ENCODE measurements at regions not wholly inside any gene's neighbourhood (a gene's known extent, or its start where the extent isn't known, plus 50 kb on each side); places are given as distances from the start of the nearest gene placed in this dataset.
A peak's percentile ranks its signal among the peaks of the same experiment; 100 is the strongest.

DNA sequence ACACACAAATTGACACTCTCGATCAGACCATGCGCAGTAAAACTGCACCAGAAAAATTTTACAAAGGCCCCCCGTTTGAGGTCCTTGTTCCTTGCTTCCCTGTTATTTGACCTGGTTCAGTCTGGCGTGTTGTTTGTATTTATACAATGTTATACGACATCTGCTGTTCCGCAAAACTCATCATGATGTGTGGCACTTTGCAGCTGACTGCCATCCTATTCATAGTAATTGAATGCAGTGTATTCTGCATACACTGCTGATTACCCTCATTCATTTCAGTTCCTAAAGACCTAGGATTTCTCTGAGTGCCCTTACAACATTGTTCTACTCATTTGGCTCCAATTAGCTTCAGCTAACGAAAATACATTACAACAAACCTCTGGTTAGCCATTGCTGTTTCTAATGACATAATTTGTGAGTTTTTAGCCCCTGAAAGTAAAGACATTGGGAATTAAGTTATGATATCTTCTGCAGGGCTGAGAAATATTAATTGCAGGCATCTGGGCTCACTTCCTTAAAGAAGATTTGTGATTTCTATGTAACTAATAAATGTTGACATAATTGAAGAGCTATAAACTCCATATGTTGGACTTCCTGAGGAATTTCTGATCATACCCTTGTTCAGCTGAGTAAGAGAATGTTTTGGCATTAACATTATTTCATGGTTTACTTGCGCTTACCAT, 75.7 kb downstream of the C3orf38 start:
- DNase-seq (ENCODE audit: low read depth): no peak
- H3K4me3 ChIP-seq (ENCODE audit: low read depth, low read length): no peak overlapping the region
- TF ChIP-seq CTCF (conservative IDR thresholded peaks at IDR 0.05; ENCODE audit: low read depth, low read length): no peak

GRCh38 chr3:88226910-88227309, 77.2 kb downstream of the C3orf38 start:
- DNase-seq (ENCODE audit: low read depth): no peak
- H3K4me3 ChIP-seq (ENCODE audit: low read depth, low read length): no peak overlapping the region
- no peak for TF ChIP-seq CTCF (conservative IDR thresholded peaks at IDR 0.05; ENCODE audit: low read depth, low read length)

- DNase-seq (ENCODE audit: low read depth): no peak
- TF ChIP-seq CTCF (conservative IDR thresholded peaks at IDR 0.05; ENCODE audit: low read depth, low read length): no peak
- no peak overlapping the region for H3K4me3 ChIP-seq (ENCODE audit: low read depth, low read length)
Observed at GRCh38 chr3:88230638-88231037, 80.9 kb downstream of the C3orf38 start.

- DNase-seq (ENCODE audit: low read depth): peak; percentile 26
- no peak overlapping the region for H3K4me3 ChIP-seq (ENCODE audit: low read depth, low read length)
- TF ChIP-seq CTCF (conservative IDR thresholded peaks at IDR 0.05; ENCODE audit: low read depth, low read length): no peak
Observed at GRCh38 chr3:88231207-88231606, 81.4 kb downstream of the C3orf38 start.

DNA sequence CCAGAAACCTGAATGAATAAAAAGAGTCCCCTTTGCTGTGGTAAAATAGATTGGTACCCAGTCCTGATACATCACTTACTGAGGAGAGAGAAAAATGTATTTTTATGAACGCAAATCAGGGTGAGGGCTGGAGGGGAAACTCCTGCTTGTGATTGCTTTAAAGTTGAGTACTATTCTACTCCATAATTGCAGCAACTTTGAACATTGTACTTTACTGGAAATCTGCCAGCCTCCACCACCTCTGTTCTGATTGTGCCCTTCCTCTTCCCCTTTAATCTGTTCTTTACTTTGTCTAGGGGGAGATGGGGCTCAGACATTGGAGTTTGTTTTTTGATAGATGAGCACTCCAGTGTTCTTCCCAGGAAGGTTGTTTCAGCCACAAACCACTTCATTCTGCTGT, 81.9 kb downstream of the C3orf38 start:
- TF ChIP-seq CTCF (conservative IDR thresholded peaks at IDR 0.05; ENCODE audit: low read depth, low read length): no peak
- no peak overlapping the region for H3K4me3 ChIP-seq (ENCODE audit: low read depth, low read length)
- no peak for DNase-seq (ENCODE audit: low read depth)

DNA sequence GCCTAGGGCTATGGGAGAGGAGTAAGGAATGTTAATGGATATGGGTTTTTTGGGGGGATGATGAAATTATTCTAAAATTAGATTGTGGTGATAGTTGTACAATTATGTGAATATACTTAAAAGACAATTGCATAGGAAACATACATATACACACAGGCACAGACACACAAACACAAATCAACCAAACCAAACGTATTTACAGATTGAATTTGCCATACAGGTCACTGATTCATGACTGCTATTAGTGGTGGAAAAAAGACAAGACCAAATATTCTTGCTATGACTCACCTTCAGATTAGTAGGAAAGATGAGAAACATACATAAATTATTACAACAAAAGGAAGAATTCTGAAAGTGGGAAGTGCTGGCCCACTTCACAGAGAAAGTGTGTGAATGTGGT, 85.3 kb downstream of the C3orf38 start:
- no peak for TF ChIP-seq CTCF (conservative IDR thresholded peaks at IDR 0.05; ENCODE audit: low read depth, low read length)
- DNase-seq (ENCODE audit: low read depth): peak; percentile 67
- no peak overlapping the region for H3K4me3 ChIP-seq (ENCODE audit: low read depth, low read length)

DNA sequence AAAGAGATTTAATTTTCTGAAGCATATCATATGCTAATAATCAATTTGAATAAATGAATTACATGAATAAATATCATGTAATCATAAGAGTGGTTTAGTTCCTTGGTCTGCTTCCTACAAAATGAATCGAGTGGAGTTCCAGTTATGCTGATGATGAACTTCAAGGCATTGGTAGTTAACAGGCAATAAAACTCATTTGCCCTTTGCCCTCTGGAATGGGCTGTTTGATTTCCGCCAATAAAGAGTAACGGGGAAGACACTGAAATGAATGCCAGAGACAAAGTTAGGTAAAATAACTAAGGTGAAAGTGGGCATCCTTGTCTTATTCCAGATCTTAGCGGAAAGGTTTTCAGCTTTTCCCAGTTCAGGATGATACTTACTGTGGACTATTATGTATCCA, 90.1 kb downstream of the C3orf38 start:
- DNase-seq (ENCODE audit: low read depth): no peak
- no peak overlapping the region for H3K4me3 ChIP-seq (ENCODE audit: low read depth, low read length)
- TF ChIP-seq CTCF (conservative IDR thresholded peaks at IDR 0.05; ENCODE audit: low read depth, low read length): no peak

Data from choroid plexus epithelial cell (primary cell).